Parathyroid adenoma (tissue), 2 donors: ENCODE measurements at regions not wholly inside any gene's neighbourhood (a gene's known extent, or its start where the extent isn't known, plus 50 kb on each side); places are given as distances from the start of the nearest gene placed in this dataset.
"Not testable (repeated sequence)": the region's sequence is repeated elsewhere in the genome, so short reads cannot be mapped to it uniquely, and the experiment has no call there.

ENCODE experiments used
- H2AFZ ChIP-seq: fragments of 300-600 bp; sonication (generic); one replicate; pipeline ENCODE4 v1.7.0; 2017; ENCODE audit warnings: antibody characterized with exemption, mild to moderate bottlenecking
- H3K27ac ChIP-seq: fragments of 300-600 bp; sonication (generic); one replicate; pipeline ENCODE4 v1.7.0; 2017
- H3K27me3 ChIP-seq: fragments of 300-600 bp; sonication (generic); one replicate; pipeline ENCODE4 v1.7.0; 2017; ENCODE audit warnings: low read length; ENCODE audit not compliant: control insufficient read depth, insufficient read depth
- H3K36me3 ChIP-seq: fragments of 300-600 bp; sonication (generic); one replicate; pipeline ENCODE4 v1.7.0; 2017; ENCODE audit warnings: low read length; ENCODE audit not compliant: control insufficient read depth, insufficient read depth
- H3K4me1 ChIP-seq: fragments of 300-600 bp; sonication (generic); one replicate; pipeline ENCODE4 v1.7.0; 2017; ENCODE audit warnings: control low read depth
- H3K4me2 ChIP-seq: fragments of 300-600 bp; sonication (generic); one replicate; pipeline ENCODE4 v1.7.0; 2017; ENCODE audit warnings: low read length
- H3K4me3 ChIP-seq: fragments of 300-600 bp; sonication (generic); one replicate; pipeline ENCODE4 v1.7.0; 2017; ENCODE audit warnings: low read depth, low read length
- H3K79me2 ChIP-seq: fragments of 300-600 bp; sonication (generic); one replicate; pipeline ENCODE4 v1.7.0; 2017; ENCODE audit warnings: control low read depth
- H3K9ac ChIP-seq: fragments of 300-600 bp; sonication (generic); one replicate; pipeline ENCODE4 v1.7.0; 2017; ENCODE audit warnings: mild to moderate bottlenecking
- H3K9me3 ChIP-seq: fragments of 300-600 bp; sonication (generic); one replicate; pipeline ENCODE4 v1.7.0; 2017; ENCODE audit warnings: low read length; ENCODE audit not compliant: control insufficient read depth
- TF ChIP-seq, protein P1 (sequence below): fragments of 300-600 bp; sonication (generic); IDR thresholded peaks from one replicate; pipeline ENCODE4 v1.7.0; 2017; ENCODE audit warnings: antibody characterized with exemption, mild to moderate bottlenecking
- donor health status: primary hyperparathyroidism.

DNA sequence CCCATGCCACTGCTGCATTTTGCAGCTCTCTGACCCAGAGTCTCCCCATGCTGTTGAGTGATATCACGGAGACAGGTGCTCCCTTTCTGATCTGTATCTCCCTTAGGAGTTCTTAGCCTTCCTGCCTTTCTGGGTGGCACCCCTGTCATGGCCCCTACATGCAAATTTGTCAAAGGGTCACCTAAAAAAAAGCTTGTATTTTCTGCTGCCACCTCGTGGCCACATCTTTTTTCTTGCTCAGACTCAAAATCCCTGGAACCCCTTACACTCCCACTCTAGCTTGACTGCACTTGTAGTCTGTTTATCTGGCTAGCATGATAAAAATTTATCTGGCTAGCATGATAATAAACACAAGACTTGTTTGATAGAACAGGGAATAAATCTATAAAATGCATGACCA is 809.1 kb downstream of the SORCS1 start:
- Histone ChIP-seq H2AFZ (no peak overlapping the region), H3K36me3 (no peaks in the 10 kb centered on the region), H3K9me3 (no peaks in the 10 kb centered on the region), H3K4me2 (no peak overlapping the region), H3K4me3 (no peak overlapping the region), H3K9ac (no peak overlapping the region), H3K27ac (no peak overlapping the region), H3K27me3 (no peaks in the 10 kb centered on the region), H3K79me2 (no peaks in the 10 kb centered on the region), H3K4me1 (no peaks in the 10 kb centered on the region)
- TF ChIP-seq, protein P1, sequence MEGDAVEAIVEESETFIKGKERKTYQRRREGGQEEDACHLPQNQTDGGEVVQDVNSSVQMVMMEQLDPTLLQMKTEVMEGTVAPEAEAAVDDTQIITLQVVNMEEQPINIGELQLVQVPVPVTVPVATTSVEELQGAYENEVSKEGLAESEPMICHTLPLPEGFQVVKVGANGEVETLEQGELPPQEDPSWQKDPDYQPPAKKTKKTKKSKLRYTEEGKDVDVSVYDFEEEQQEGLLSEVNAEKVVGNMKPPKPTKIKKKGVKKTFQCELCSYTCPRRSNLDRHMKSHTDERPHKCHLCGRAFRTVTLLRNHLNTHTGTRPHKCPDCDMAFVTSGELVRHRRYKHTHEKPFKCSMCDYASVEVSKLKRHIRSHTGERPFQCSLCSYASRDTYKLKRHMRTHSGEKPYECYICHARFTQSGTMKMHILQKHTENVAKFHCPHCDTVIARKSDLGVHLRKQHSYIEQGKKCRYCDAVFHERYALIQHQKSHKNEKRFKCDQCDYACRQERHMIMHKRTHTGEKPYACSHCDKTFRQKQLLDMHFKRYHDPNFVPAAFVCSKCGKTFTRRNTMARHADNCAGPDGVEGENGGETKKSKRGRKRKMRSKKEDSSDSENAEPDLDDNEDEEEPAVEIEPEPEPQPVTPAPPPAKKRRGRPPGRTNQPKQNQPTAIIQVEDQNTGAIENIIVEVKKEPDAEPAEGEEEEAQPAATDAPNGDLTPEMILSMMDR, result no peak

DNA sequence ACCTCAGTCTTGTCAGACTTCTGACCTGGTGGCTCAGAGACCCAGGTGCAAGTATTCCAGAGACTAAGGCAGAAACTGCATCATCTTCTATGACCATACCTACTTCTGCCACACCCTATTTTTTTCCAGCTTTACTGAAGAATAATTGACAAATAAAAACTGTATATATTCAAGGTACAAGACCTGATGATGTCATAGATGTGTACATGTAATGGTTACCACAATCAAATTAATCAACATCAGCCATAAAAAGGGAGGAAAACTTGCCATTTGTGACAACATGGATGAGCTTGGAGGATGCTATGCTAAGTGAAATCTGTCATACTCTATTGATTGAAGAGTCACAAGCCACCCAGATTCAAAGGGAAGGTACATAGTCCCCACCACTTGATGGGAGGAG is 815.6 kb downstream of the SORCS1 start:
- no peaks in the 10 kb centered on the region for H3K27me3 ChIP-seq
- H3K4me2 ChIP-seq, result no peak overlapping the region
- no peaks in the 10 kb centered on the region for H3K9me3 ChIP-seq
- H3K36me3 ChIP-seq, result no peaks in the 10 kb centered on the region
- TF ChIP-seq, protein P1, result no peak
- H3K79me2 ChIP-seq, result no peaks in the 10 kb centered on the region
- H3K27ac ChIP-seq, result no peak overlapping the region
- H2AFZ ChIP-seq, result no peak overlapping the region
- no peak overlapping the region for H3K4me3 ChIP-seq
- H3K4me1 ChIP-seq, result no peaks in the 10 kb centered on the region
- H3K9ac ChIP-seq, result no peak overlapping the region

DNA sequence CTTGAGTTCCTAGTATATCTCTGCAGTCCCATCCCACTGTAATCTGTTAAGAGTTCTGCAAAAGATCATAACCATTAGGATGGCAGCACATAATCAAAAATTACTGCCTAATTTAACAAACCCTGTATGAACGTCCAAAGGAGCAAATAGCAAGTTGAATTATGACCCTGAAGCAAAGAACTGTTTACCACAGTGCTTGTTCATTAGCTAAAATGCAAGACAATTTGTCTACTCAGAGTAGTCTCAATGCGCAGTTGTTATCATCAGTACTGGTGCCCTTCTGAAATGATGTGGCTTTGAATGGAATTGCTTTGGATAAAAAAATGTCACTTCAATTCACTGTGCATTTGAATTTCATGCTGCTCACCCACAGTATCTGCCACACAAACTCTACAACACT is 817.0 kb downstream of the SORCS1 start:
- Histone ChIP-seq H3K4me1 (no peaks in the 10 kb centered on the region), H3K9ac (no peak overlapping the region), H2AFZ (no peak overlapping the region), H3K4me3 (no peak overlapping the region), H3K4me2 (no peak overlapping the region), H3K36me3 (no peaks in the 10 kb centered on the region), H3K79me2 (no peaks in the 10 kb centered on the region), H3K9me3 (no peaks in the 10 kb centered on the region), H3K27ac (no peak overlapping the region), H3K27me3 (no peaks in the 10 kb centered on the region)
- TF ChIP-seq, protein P1, result no peak

DNA sequence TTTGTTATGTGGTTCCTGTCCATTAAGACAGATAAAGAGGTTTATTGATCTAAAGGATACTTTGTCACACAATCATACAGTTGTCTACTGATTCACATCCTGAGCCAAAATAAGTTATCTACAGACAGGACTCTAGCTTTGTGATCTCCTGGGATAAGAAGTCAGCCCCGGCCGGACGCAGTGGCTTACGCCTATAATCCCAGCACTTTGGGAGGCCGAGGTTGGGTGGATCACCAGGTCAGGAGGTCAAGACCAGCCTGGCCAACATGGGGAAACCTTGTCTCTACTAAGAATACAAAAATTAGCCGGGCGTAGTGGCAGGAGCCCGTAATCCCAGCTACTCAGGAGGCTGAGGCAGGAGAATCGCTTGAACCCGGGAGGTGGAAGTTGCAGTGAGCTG is 821.0 kb downstream of the SORCS1 start:
- H3K27ac ChIP-seq, H3K9ac ChIP-seq, H3K36me3 ChIP-seq, H2AFZ ChIP-seq, H3K9me3 ChIP-seq, H3K79me2 ChIP-seq, H3K4me3 ChIP-seq, H3K4me1 ChIP-seq, H3K27me3 ChIP-seq, H3K4me2 ChIP-seq: not testable (repeated sequence)

DNA sequence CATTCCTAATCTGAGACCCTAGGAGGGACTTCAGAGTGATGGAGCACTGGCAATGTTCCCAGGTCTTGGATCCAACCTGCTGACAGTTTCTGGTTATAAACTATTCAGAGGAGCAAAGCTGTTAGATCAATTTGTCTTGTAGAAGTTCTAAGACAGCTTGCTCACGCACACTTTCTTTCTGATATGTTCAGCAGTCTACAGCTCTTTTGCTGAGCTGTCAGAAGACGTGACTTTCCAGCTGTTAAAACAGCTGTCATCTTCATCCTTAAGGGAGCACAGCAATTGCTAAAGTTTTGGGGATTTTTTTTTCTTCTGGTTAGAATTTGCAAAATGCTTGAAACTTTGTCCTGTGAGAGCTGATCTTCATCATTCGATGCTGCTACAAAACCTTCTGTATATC is 823.1 kb downstream of the SORCS1 start:
- TF ChIP-seq, protein P1, result no peak
- no peak overlapping the region for H3K4me3 ChIP-seq
- no peaks in the 10 kb centered on the region for H3K36me3 ChIP-seq
- H3K27ac ChIP-seq, result no peak overlapping the region
- H3K9me3 ChIP-seq, result no peaks in the 10 kb centered on the region
- no peaks in the 10 kb centered on the region for H3K79me2 ChIP-seq
- no peak overlapping the region for H2AFZ ChIP-seq
- H3K27me3 ChIP-seq, result no peaks in the 10 kb centered on the region
- no peaks in the 10 kb centered on the region for H3K4me1 ChIP-seq
- H3K9ac ChIP-seq, result no peak overlapping the region
- H3K4me2 ChIP-seq, result no peak overlapping the region
